GM12864 (cell line): ENCODE measurements at regions not wholly inside any gene's neighbourhood (a gene's known extent, or its start where the extent isn't known, plus 50 kb on each side); places are given as distances from the start of the nearest gene placed in this dataset.

Source experiments
- DNase-seq: peaks from one replicate; pipeline ENCODE4 v3.0.0-alpha.2; 2011; ENCODE audit warnings: low read depth
- H3K4me3 ChIP-seq: 2 replicates; pipeline ENCODE4 v1.5.1; 2011; ENCODE audit warnings: mild to moderate bottlenecking, low read depth, low read length, control low read depth
- CTCF ChIP-seq: IDR thresholded peaks from 2 replicates; pipeline ENCODE4 v1.5.1; 2011; ENCODE audit warnings: low read depth, mild to moderate bottlenecking, moderate library complexity, low read length, control low read depth, inconsistent platforms; ENCODE audit errors: missing control alignments

GRCh38 chr2:239881031-239881471 is 144.1 kb downstream of the NDUFA10 start:
- no peak for DNase-seq
- no peak overlapping the region for H3K4me3 ChIP-seq
- no peak for TF ChIP-seq CTCF

DNA sequence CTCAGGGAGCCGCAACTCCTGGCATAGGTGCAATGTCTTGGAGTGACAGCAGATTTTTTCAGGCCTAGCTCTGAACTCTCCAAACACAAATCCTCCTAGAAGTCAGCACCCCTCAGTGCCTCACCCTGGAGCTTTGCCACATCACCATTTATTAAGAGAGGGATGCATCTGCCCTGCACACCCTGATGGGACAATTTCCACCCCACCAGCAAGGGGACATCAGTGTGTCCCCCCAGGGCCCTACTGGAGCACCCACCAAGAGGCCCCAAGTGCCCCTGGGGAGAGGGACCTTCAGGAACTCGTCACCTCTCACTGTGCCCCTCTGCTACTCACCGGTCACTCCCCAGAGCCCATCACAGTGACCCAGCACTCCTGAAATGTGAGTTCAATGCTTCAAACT is 144.7 kb downstream of the NDUFA10 start:
- no peak for DNase-seq
- no peak overlapping the region for H3K4me3 ChIP-seq
- TF ChIP-seq CTCF, result no peak

- no peak for DNase-seq
- H3K4me3 ChIP-seq, result no peak overlapping the region
- no peak for TF ChIP-seq CTCF
These were observed 145.6 kb downstream of the NDUFA10 start for GRCh38 chr2:239879423-239880084.

GRCh38 chr2:239878686-239879085 is 146.5 kb downstream of the NDUFA10 start:
- DNase-seq, result no peak
- H3K4me3 ChIP-seq, result no peak overlapping the region
- TF ChIP-seq CTCF, result no peak

DNA sequence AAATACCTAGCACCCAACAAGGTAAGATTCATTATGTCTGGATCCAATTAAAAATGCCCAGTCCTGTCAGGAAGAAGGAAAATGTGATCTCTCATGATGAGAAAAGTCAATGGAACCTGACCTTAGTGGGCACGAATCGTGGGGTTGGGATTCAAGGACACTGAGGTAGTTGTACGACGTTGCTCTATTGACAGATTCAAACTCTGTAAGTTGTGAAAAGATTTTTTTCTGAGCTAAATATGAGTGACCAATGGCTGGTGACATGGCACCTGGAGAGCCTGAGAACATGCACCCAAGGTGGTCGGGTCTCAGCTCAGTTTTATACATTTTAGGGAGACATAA is 148.2 kb downstream of the NDUFA10 start:
- no peak for TF ChIP-seq CTCF
- no peak for DNase-seq
- H3K4me3 ChIP-seq, result no peak overlapping the region

DNA sequence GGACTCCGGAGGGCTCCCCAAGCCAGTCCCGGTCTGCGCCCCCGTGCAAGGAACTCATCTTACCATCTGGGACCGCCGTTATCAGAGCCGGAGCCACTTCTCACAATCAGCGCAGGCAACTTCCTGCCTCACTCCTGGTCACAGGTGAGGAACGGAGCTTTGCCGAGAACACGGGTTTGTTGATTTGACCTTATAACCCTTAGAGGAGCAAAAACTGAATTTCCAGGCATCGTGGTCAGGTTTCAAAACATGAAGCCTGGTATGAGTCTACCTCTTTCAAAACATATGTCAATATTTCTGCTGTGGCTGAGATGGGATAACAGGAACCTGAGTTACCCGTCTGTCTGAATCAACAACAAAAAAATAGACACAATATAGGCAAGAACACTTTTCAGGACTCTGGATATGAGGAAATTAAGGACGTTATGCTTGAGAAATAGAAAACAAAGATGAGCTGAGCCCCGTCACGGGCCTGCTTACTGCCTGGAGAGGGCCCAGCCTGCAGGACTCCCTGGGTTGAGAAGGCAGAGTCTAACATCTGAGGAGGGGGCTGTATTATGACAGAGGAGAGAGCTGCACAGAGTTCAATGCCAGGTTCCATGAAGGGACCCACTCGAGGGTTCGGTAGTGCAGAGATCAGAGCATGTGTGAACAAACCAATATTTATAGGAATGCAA is 148.7 kb downstream of the NDUFA10 start:
- TF ChIP-seq CTCF, result no peak
- H3K4me3 ChIP-seq, result no peak overlapping the region
- no peak for DNase-seq

GRCh38 chr2:239874636-239875356 is 150.3 kb downstream of the NDUFA10 start:
- DNase-seq, result no peak
- no peak for TF ChIP-seq CTCF
- no peak overlapping the region for H3K4me3 ChIP-seq
